ENCODE measurements at regions not wholly inside any gene's neighbourhood (a gene's known extent, or its start where the extent isn't known, plus 50 kb on each side); places are given as distances from the start of the nearest gene placed in this dataset.
A peak's percentile ranks its signal among the peaks of the same experiment; 100 is the strongest.
"Not testable (repeated sequence)": the region's sequence is repeated elsewhere in the genome, so short reads cannot be mapped to it uniquely, and the experiment has no call there.

GRCh38 chr3:56955492-56956111 lies 104.9 kb upstream of the SPATA12 start:
- no peak for DNase-seq

- DNase-seq, result peak; percentile 9
Measured at GRCh38 chr3:56954125-56954524, 106.3 kb upstream of the SPATA12 start.

- no peak for DNase-seq
Measured at GRCh38 chr3:56952846-56953245, 107.6 kb upstream of the SPATA12 start.

- DNase-seq, result no peak
Measured at GRCh38 chr3:56952061-56952460, 108.4 kb upstream of the SPATA12 start.

- DNase-seq, result no peak
Measured at GRCh38 chr3:56951366-56951765, 109.1 kb upstream of the SPATA12 start.

- DNase-seq, result not testable (repeated sequence)
Measured at GRCh38 chr3:56945378-56945777, 115.1 kb upstream of the SPATA12 start.

GRCh38 chr3:56942523-56942922 lies 117.9 kb upstream of the SPATA12 start:
- no peak for DNase-seq

GRCh38 chr3:56940976-56941375 lies 119.5 kb upstream of the SPATA12 start:
- DNase-seq, result no peak

GRCh38 chr3:56940321-56940720 lies 120.1 kb upstream of the SPATA12 start:
- no peak for DNase-seq

GRCh38 chr3:56939834-56940233 lies 120.6 kb upstream of the SPATA12 start:
- no peak for DNase-seq

GRCh38 chr3:56938530-56938929 lies 121.9 kb upstream of the SPATA12 start:
- no peak for DNase-seq

- no peak for DNase-seq
Measured at GRCh38 chr3:56937580-56937979, 122.9 kb upstream of the SPATA12 start.

GRCh38 chr3:56935811-56936210 lies 124.7 kb upstream of the SPATA12 start:
- no peak for DNase-seq

- DNase-seq, result not testable (repeated sequence)
Measured at GRCh38 chr3:56934481-56934880, 126.0 kb upstream of the SPATA12 start.

- DNase-seq, result no peak
Measured at GRCh38 chr3:56933803-56934202, 126.7 kb upstream of the SPATA12 start.

- no peak for DNase-seq
Measured at GRCh38 chr3:56932866-56933265, 127.6 kb upstream of the SPATA12 start.

- DNase-seq, result no peak
Measured at GRCh38 chr3:56931836-56932235, 128.6 kb upstream of the SPATA12 start.

GRCh38 chr3:56930706-56931105 lies 129.0 kb upstream of the ARHGEF3 start:
- no peak for DNase-seq

- DNase-seq, result no peak
Measured at GRCh38 chr3:56929809-56930615, 128.3 kb upstream of the ARHGEF3 start.

GRCh38 chr3:56928379-56929068 lies 126.8 kb upstream of the ARHGEF3 start:
- no peak for DNase-seq

GRCh38 chr3:56927855-56928254 lies 126.1 kb upstream of the ARHGEF3 start:
- DNase-seq, result no peak

GRCh38 chr3:56926947-56927282 lies 125.2 kb upstream of the ARHGEF3 start:
- DNase-seq, result no peak

GRCh38 chr3:56926243-56926946 lies 124.6 kb upstream of the ARHGEF3 start:
- no peak for DNase-seq
